ENCODE measurements at regions not wholly inside any gene's neighbourhood (a gene's known extent, or its start where the extent isn't known, plus 50 kb on each side); places are given as distances from the start of the nearest gene placed in this dataset.

GRCh38 chr15:31497838-31498237, 171.2 kb downstream of the KLF13 start:
- TF ChIP-seq CTCF (IDR thresholded peaks at IDR 0.05) (no peak), POLR2A (IDR thresholded peaks at IDR 0.05) (no peak)

Data from prostate gland (tissue), 2 donors.